ENCODE measurements at regions not wholly inside any gene's neighbourhood (a gene's known extent, or its start where the extent isn't known, plus 50 kb on each side); places are given as distances from the start of the nearest gene placed in this dataset.

DNA sequence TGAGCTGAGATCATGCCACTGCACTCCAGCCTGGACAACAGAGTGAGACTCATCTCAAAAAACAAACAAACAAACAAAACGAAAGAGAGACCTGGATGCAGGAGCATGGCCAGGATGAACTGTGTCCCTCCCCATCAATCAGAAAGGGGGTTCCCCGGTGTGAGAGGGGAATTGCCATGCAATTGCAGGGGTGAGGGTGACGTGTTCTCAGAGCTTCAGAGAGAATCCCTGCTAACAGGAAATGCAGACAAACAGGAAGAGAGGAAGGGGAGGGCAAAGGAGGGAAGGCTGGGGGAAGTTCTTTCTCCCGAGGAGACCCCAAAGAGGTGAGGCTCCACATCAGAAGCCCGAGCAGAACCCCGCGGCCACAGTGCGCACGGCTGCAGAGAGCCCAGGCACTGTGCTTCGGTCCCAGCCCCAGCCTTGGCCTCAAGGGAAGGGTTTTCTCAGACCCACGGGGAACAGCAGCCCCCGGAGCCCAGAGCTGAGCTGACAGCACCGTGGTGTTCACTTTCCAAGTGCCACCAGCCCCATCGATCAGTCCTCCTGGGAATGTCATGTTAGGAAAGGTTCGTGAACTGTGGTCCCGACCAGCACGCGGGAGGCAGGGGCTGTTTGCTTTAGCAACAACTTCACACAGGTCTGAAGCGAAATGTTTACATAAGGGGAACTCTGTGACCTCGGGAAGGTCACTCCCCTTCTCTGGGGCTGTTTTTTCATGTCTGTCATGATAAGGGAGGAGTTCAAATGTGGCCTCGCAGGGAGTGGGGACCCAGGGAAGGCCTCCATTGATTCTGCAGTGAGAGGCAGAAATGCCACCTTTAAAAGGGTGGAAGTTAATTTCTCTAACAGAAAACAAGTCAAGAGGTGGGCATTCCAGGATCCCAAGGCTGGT lies 108.0 kb upstream of the ANO1 start:
- Histone ChIP-seq H3K4me3 (ENCODE audit: low read depth, low read length) (no peak overlapping the region), H3K27ac (ENCODE audit: low read depth, low read length) (no peak overlapping the region), H3K27me3 (ENCODE audit: control insufficient read depth, insufficient read depth, low read length) (peaks cover 10% of the 10 kb centered on the region), H3K9me3 (ENCODE audit: control insufficient read depth, insufficient read depth, low read length) (no peaks in the 10 kb centered on the region; the same call in 1 of the 2 replicates)
- POLR2A ChIA-PET = interaction anchor here (0.6 to 1.3 kb wide), 2 partner anchors 14 to 184 kb away, joined by 3 to 4 read pairs; no protein-coding TSS in a partner anchor
- DNase-seq (ENCODE audit: low read depth, low spot score) = no peak
- CTCF ChIA-PET = no interaction called here
- TF ChIP-seq, protein P1, sequence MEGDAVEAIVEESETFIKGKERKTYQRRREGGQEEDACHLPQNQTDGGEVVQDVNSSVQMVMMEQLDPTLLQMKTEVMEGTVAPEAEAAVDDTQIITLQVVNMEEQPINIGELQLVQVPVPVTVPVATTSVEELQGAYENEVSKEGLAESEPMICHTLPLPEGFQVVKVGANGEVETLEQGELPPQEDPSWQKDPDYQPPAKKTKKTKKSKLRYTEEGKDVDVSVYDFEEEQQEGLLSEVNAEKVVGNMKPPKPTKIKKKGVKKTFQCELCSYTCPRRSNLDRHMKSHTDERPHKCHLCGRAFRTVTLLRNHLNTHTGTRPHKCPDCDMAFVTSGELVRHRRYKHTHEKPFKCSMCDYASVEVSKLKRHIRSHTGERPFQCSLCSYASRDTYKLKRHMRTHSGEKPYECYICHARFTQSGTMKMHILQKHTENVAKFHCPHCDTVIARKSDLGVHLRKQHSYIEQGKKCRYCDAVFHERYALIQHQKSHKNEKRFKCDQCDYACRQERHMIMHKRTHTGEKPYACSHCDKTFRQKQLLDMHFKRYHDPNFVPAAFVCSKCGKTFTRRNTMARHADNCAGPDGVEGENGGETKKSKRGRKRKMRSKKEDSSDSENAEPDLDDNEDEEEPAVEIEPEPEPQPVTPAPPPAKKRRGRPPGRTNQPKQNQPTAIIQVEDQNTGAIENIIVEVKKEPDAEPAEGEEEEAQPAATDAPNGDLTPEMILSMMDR (IDR thresholded peaks at IDR 0.05; ENCODE audit: low read depth, low read length) = no peak

DNA sequence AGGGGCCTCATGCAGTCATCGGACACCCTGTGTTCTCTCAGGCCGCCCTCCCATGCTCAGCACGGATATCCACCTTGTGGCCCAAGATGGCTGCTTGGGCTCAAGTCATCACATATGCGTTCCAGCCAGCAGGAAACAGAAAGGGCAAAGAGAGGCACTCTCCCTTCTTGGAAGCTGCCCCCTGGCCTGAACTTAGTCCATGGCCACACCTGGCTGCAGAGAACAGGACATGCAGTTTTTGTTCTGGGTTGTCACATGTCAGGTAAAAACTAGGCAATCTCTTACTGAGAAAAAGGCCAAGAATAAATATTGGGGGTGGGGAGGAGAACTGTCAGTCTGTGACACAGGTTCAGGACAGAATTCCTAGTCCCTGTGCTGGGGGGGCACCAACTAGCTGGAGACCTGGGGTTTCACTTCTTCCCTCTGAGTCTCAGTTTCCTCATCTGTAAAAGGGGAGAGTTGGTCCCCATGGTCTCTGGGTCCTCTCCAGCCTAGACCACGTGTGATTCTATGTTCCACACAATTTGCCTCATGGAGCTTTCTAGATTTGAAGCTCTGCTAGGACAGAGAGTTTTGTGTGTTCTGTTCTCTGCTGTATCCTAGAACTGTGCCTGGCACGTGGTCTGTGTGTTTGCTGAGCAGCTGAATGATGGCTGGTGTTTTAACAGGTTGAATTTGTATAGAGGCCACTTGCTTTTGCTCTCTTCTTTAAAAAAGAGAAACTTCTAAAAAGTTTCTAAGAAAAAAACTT lies 107.2 kb upstream of the ANO1 start:
- TF ChIP-seq, protein P1 (IDR thresholded peaks at IDR 0.05; ENCODE audit: low read depth, low read length) = no peak
- POLR2A ChIA-PET = interaction anchor here (0.6 to 1.3 kb wide), 2 partner anchors 15 to 183 kb away, joined by 3 to 4 read pairs; no protein-coding TSS in a partner anchor
- no peak overlapping the region for H3K27ac ChIP-seq (ENCODE audit: low read depth, low read length)
- DNase-seq (ENCODE audit: low read depth, low spot score) = no peak
- CTCF ChIA-PET = no interaction called here
- no peaks in the 10 kb centered on the region; the same call in 1 of the 2 replicates for H3K9me3 ChIP-seq (ENCODE audit: control insufficient read depth, insufficient read depth, low read length)
- H3K4me3 ChIP-seq (ENCODE audit: low read depth, low read length) = no peak overlapping the region
- H3K27me3 ChIP-seq (ENCODE audit: control insufficient read depth, insufficient read depth, low read length) = peaks cover 10% of the 10 kb centered on the region

DNA sequence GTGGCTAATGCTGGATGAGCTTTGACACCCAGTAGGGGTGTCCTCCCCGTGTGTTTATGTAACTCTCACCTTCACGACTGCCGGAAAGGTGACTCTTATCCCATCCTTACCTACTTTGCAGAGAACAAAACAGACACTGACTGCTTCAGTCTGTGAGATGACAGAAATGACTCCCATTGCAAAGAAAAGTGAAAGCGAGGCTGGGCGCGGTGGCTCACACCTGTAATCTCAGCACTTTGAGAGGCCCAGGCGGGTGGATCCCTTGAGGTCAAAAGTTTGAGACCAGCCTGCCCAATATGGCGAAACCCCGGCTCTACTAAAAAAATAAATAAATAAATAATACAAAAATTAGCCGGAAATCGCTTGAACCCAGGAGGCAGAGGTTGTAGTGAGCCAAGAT lies 106.4 kb upstream of the ANO1 start:
- Histone ChIP-seq H3K4me3 (ENCODE audit: low read depth, low read length) (no peak overlapping the region), H3K9me3 (ENCODE audit: control insufficient read depth, insufficient read depth, low read length) (no peaks in the 10 kb centered on the region; the same call in 1 of the 2 replicates), H3K27ac (ENCODE audit: low read depth, low read length) (no peak overlapping the region), H3K27me3 (ENCODE audit: control insufficient read depth, insufficient read depth, low read length) (peaks cover 10% of the 10 kb centered on the region)
- TF ChIP-seq, protein P1 (IDR thresholded peaks at IDR 0.05; ENCODE audit: low read depth, low read length) = no peak
- no peak for DNase-seq (ENCODE audit: low read depth, low spot score)
- ChIA-PET POLR2A (interaction anchor here (1.3 kb wide), 1 partner anchor 15 kb away, joined by 4 read pairs; no protein-coding TSS in a partner anchor), CTCF (no interaction called here)

DNA sequence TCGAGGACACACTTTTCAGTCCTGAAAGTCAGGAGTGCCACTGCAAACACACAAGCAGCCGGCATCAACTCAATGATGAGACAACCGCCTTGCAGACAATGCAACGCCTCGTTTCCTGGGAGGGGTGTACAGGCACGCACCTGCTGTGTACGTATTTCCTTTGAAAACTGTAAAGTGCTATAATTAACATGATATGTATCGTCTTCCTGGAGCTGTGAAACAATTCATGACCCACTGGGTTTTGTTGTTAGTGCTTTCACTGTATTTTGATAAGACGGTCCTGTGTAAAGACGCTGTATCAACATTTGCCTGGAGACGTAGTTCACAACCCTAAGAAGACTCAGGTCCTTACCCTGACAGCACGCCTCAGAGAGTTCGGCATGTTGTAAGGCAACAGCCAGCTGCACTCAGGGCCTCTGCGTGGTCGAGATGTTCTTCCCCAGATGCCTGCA lies 105.7 kb upstream of the ANO1 start:
- Histone ChIP-seq H3K4me3 (ENCODE audit: low read depth, low read length) (no peak overlapping the region), H3K27ac (ENCODE audit: low read depth, low read length) (no peak overlapping the region), H3K27me3 (ENCODE audit: control insufficient read depth, insufficient read depth, low read length) (peaks cover 10% of the 10 kb centered on the region), H3K9me3 (ENCODE audit: control insufficient read depth, insufficient read depth, low read length) (no peaks in the 10 kb centered on the region; the same call in 1 of the 2 replicates)
- POLR2A ChIA-PET = no interaction called here
- CTCF ChIA-PET = no interaction called here
- no peak for DNase-seq (ENCODE audit: low read depth, low spot score)
- TF ChIP-seq, protein P1 (IDR thresholded peaks at IDR 0.05; ENCODE audit: low read depth, low read length) = no peak

Data from AG04450 (cell line).